Stimulated activated CD4-positive, alpha-beta T cell treated with anti-CD3 and anti-CD28 coated beads, Interleukin-2, amount 100 ng/mL, for 24 hours (primary cell): ENCODE measurements at regions not wholly inside any gene's neighbourhood (a gene's known extent, or its start where the extent isn't known, plus 50 kb on each side); places are given as distances from the start of the nearest gene placed in this dataset.
A peak's percentile ranks its signal among the peaks of the same experiment; 100 is the strongest.

Experiments
- DNase-seq, 2 donors: peaks; one replicate each; pipeline ENCODE4 v3.0.0-alpha.2; 2020

DNA sequence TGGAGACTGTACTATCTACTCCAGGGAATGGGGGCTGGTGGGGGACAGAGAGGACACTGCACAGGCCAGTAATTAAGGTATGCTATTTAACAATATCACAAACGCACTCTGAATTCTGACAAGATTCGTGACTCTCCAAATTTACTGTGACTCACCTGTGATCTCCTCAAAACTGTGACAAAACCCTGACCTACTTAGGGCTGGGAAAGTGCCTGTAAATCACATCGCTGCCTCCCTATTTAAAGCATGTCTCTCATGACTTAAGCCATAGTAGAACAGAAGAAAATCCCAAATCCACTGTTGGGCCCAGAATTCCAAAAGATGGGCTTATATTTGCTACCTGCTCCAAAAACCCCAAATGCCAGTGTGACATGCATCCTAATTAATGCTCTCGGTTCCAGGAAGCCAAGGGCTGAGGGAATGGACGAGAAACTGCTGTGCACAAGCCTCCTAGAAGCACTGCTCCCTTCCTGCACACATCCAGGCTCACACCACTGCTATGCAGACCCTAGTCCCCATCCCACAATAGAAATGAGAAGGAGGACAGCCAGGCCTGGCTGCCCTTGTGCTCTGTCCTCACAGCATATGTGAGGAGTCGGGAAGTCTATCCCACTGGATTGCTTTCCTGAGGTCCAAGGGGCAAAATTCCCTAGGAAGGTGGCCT, 187.7 kb upstream of the CHRNA7 start:
- no peak for DNase-seq

DNA sequence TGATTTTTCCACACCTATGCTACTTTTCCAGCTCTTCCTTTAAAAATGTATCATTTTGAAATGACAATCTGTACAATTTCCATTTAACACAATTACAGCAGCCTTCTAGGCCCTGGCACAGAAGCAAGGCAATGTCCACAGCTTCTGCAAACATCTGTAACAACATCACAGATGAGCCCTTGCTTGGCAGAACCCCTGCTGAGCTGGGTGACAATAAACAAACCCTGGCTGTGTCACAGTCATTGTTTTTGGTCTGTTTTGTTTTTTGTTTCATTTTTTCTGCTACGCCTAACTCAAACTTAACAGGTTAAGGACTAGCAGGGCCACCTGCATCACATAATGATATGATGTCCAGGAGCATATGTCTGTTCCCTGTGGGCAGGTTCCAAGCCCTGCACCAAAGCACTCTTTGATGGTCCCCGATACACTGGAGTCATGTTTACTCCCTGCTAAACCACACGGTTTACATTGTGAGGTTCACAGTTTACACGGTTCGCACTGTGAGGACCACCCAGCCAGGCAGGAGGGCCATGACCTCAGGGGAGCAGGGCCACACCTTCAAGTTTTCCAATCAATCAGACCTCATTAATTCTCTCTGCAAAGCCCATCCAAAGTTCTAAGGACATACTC, 186.8 kb upstream of the CHRNA7 start:
- DNase-seq = no peak

DNA sequence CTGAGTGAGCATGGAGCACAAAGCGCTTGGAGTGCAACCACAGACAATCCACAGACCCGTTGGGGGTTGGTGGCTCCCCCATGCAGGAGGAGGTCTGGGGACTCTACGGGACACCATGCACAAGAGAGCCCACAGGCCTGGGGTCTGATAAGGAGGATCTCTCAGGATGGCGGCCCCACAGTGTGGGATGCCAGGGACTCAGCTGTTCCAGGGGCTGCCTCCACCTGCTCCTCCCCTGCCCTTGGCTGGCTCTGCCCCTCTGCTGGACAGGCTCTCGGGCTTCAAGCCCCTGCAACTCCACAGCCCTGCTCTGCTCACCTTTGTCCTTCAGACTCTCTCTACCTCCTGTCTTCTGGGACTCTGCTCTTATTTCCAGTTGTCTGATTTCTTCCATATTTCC, 184.5 kb upstream of the CHRNA7 start:
- no peak for DNase-seq

DNA sequence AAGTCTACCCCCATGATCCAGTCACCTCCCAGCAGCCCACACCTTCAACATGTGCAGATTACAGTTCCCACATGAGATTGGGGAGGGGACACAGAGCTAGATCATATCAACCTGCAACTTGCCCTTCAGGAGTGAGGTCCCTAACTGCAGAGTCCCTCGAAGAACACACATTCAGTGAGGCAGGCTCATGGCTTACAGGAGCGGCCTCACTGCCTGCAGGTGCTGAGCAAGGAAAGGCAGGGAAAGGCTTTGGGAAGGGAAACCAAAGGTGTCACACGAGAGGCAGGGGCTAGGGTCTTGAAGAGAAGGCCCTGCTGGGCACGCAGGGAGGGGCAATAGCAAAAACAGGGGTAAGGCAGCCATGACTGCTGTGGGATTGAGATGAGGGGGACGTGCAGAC, 182.4 kb upstream of the CHRNA7 start:
- DNase-seq = no peak

DNA sequence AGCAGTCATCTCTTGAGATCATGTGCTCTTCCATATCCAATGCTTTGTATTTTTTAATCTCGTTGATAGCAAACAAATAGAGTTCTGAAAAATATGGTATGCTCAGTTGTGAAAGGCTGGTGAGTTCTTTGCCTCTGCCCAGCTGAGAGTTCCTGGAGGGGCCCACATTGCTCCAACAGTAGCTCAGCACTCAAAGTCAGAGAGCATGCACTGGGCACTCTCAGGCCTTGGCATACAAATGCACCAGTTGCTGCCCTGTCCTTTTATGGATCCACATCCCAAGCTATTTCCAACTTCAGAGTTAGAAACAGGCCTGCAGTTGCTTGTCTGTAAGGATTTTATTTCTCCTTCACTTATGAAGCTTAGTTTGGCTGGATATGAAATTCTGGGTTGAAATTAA, 181.7 kb upstream of the CHRNA7 start:
- DNase-seq = no peak

DNA sequence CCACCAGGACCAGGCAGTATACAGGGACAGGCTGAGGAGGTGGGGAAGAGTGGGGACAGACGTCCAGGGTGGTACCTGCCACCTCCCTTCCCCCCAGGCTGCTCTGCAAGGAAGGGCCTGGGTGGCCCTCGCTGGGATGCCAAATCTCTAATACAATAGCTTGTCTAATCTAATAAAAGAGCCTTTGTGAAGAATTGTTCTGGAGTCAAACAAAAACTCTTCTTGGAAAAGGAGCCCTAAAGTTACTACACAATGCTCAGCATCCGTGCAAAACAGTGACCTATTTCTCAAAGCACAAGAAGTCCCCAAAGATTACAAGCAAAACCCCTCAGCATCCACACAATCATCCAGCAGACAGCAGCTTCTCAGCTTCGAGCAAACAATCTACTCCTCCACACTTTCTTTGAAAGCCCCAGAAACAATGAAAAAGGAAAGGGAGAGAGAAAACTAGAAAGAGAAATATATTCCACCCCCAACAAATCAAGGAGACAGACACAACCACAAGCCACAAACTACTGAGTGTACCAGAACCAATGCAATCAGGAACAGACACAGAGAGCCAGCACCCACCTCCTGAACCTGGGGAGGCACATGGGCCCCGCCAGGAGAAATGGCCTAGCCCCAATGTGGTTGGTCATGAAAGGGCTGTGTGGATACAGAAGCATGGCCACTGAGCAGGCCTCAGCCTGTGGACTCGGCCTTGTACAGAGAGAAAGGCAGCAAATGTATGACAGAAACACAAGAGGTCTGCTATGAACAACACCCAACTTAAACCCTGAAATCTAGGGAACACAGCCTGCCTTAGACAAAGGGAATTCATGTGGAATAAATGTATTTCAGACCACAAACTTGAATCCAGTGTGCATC, 177.1 kb upstream of the CHRNA7 start:
- DNase-seq = no peak

DNA sequence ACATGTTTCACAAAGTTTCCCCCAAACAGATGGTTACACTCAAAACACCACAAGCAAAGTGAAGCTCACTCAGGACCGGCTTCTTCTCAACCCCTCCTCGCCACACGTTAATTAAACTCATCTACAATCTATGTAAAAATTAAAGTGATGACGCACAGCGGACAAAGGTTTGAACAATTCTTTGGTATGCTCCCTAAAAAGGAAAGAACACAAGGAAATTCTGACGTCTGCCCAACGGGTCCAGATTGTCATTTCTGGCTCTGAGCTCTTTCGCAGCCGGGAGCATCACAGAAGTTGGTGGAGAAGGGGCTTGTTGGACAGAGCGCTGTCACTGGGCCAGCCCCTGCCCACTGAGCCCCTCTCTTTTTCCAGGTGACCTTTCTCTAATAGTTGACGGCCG, 173.7 kb upstream of the CHRNA7 start:
- DNase-seq = no peak

DNA sequence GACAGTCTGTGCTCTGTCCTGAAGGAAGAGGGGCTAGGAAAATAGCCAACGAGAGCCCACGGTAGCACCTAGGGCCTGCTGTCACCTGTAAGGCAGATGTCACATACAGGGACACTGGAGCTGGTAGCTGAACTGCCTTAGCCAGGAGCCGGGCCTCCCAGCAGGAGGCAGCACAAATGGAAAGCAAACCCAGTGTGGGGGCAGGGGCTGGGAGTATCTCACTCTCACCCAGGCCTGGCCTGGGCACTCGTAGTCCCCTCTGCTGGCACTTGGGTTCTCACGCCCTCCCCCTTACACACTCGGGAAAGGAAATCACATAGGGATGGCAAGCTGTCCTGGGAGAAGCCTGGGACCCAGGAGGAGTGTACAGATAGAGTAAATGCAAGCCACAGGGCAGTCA, 173.1 kb upstream of the CHRNA7 start:
- no peak for DNase-seq

DNA sequence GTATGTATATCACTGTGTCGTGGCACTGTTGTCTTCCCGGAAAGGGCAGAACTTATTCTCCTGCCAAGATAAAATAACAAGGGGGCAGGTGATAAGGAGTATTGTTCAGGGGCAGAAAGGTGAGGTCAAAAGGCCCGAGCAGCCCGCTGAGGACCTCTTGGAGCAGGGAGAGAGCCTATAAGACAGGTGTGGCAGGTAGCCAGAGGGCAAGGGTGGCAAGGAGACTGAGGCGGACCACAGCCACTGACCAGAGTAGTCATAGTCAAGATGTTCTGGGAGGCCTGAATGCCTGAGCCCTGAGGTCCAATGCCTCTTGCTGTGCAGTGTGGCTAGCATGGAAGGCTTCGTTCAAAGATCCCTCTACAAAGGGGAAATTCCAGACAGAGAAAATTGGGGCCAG, 172.3 kb upstream of the CHRNA7 start:
- no peak for DNase-seq

DNA sequence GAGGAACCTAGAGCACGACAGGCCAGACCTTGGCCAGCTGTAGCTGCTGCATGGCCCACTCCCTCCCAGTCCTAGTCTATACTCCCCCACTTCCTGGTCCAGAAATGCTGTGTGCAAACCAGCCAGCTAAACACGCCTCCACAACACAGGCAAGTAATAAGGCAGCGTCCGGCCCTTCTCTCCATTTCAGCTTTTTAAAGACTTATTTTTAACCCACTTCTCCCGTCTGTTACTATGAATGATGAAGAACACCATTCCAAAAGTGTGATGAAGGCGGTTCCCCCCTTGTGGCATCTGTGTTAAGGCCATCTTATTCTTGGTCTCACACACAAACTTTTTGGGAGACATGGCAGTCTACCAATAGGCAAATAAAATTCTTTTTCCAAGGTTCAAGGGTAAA, 164.1 kb upstream of the CHRNA7 start:
- DNase-seq = no peak

DNA sequence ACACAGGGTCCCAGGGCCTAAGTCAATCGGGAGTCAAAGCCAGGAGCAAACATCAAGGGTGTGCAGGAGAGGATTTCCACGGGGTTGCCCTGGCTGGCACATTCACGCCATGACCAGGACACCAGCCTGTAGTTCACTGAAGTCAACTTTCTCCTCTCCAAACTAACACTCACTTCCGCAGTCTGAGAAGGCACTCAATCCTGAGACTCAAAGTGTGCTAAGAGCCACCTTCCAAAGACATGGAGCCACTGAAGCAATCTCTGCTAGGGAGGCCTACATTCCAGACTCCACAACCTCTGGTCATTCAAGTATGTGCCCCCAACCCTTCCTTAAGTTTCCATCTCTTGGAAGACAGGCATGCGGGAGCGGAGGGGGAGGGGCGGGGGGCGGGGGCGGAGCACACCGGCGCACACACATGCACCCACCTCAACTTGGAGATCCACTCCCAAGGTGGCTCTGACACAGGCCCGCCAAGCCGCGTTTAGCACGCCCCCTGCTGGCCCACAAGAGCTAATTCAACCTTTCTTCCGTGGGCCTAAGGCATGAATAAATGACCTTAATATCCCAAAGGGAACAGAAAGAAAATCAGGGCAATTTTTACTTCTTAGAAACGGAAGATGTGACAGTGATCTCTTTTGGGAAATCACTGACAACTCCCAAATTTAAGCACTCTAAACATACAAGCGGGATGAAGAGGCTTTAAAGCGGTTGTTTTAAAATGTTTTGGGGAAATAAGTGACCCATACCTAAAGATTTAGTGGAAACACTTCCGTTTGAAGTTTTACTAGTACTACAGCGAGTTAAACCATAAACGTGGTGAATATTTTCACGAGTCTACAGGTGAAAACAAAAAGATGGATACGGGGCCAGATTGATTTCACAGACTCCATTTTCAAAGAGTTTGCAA, 162.5 kb upstream of the CHRNA7 start:
- peak; percentile 68 to 71 for DNase-seq

DNA sequence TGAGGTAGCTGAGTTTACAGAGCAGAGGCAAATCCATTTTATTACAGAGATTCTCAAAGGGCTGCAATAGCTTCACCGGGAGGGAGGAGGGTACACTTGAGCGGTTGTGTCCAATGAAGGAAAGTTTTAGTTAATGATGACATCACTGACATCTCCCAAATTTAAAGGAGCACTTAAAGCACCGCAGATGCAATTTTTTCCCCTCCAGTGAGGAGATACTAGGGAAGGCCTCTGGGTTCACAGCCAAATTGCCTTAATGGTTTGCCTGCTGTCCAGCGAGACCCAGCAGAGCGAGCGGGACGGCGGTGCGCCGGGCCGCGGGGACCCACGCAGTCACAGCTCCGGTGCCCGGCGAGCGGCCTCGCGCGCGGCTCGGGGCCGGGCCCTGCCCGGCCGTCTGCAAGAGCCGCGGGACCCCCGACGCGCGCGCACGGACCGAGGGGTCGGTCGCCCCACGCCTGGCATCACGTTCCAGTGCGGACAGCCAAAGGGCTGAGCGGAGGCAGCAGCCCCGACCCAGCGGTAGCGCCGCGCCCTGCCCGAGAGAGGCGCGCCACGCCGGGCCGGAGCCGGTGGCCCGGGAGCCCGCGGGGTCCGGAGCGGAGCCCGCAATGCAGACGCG, 160.5 kb upstream of the CHRNA7 start:
- no peak for DNase-seq

DNA sequence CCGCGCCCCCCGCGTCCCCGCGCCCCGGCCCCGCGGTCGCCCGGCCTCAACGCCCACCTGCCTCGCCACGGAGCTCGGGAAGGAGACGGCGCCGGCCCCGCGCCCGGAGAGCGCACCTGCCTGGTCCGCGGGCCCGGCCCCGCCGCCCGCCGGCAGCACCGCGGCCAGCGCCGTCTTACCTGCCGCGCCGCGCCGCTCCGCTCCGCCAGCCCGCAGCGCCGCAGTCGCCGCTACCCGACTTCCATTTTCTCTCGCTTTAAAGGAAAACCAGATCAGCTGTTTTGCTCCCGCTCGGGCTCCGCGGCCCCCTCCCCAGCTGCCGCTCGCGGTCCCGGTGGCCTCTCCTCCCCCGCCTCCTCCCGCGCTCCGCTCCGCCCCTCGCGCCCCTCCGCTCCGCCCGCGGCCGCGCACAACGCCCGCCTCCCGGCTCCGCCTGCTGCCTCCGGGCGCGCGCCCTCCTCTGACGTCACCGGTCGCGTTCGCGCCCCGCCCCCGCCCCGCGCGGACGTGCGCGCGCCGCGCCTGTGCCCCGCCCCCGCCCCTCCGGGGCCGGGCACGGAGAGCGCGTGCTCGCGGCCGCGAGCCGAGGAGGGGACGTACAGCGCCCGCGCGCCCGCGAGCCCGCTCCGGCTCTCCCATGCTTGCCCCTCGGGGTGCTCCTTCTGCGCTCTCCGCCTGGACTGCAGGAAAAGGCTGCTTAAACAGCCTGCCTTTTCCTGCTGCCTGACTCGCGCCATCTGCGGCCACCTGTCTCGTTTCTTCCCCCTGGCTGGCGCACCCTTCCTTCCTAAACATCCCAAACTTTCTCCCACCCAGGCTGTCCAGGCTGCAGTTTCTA, 159.8 kb upstream of the CHRNA7 start, which contains the start of gene OTUD7A:
Gene OTUD7A (minus strand): TSS at position 346 of the 838 bp plus-strand sequence.
- peak; percentile 83 to 86 for DNase-seq

DNA sequence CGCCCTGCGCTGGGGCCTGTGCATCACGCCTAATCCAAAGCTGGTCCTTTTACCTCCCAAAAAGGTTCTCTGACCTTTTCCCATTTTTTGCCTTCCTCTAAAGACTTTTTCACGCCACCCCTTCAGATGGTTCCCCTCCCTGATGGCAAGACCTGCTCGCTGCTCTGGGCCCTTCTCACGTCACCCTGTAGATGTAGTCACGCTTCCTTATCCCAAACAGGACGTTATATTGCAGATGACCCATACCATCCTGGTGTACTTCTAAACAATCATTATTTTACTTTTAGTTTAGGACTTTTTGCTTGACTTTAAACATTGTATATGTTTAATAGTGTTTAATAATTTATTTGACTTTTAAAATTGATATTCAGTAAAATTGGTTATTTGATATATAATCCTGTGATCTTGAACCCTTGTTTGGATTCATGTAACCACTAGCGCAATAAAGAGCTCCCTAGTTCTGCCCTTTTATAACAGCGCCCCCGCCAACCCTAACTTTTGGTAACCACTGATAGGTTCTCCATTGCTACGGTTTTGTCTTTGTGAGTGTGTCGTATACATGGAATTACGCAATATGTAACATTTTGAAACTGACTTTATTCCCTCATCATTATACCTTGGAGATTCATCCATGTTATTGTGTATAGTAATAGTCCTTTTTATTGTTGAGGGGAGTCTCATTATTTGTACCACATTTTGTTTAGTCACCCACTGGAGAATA, 159.0 kb upstream of the CHRNA7 start:
- DNase-seq = peak in 1 of 2 donors; percentile 22

DNA sequence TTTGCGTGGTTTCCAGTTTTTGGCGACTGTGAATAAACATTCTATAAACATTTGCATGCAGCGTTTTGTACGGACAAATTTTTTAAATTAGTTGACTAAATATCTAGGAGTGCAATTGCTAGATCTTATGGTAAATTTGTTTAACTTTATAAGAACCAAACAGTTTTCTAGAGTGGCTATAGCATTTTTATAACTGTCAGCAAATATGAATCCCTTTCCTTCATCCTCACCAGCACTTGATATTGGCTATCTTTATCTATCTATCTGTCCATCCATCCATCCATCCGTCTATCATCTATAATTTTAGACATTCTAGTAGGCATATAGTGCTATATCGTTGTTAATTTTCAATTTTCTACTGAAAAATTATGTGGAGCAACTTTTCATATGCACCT, 158.4 kb upstream of the CHRNA7 start:
- no peak for DNase-seq

DNA sequence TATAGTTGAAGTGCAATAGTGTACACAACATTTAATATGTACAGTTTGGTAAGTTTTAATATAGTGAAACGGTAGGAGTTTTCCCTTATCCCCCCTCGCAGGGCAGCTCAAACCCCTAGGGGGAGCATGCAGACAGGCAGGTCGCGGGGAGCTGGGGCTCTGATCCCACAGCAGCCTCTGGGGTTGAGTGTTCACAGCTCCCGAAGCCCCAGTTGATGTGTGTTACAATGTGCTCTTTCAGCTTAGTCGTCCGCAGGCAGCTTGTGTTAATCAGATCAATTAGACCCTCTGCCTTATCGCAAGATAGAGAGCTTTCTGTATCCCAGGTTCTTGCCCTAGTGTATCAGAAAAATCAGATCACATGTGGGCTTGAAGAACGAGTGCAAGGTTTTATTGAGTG, 143.1 kb upstream of the CHRNA7 start:
- no peak for DNase-seq

DNA sequence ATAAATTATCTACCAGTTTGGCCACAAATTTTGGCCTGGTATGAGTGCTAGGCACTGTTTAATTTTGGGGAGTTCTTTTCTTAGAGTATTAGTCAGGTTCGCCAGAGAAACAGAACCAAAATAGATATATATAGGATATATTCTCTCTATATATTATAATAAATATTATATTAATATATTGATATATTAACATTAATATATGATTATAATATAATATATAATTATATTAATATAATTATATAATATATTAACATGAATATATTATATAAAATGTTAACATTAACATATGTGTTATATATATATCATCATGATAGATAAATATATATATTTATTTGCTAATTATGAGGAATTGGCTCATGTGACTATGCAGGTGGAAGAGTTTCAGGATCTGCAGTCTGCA, 137.8 kb upstream of the CHRNA7 start:
- DNase-seq = no peak

DNA sequence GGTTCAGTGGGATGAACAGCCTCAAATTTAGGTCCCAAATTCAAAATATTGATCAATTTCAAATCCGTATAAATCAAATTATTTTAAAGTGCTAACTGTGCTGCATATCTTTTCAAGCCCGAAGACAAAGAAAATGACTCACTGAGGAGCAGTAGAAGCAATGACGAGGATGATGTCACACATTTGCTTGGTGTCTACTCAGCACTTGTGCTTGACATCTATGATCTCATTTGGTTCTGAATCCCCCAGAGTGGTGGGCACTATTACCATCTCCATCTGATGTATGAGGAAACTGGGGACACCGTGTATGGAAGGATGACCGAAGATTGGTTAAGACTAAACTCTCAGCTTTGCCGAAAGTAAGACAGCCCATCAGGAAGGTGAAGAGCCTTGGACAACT, 136.5 kb upstream of the CHRNA7 start:
- no peak for DNase-seq

DNA sequence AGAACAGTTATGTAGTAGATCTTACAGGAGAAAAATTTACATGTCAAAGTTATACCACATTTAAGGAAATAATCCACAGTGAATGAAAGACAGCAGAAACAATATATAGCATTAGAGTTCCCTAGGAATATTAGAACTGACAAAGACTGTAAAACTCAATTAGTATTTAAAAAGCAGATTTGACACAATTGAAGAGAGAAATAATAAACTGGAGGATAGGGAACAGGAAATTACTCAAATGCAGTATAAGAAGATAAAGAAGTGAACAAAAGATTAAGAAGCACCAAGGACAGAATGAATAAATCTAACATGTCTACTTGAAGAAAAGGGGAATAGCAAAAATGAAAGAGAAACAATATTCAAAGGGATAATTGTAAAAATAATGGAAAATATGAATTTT, 132.6 kb upstream of the CHRNA7 start:
- no peak for DNase-seq

DNA sequence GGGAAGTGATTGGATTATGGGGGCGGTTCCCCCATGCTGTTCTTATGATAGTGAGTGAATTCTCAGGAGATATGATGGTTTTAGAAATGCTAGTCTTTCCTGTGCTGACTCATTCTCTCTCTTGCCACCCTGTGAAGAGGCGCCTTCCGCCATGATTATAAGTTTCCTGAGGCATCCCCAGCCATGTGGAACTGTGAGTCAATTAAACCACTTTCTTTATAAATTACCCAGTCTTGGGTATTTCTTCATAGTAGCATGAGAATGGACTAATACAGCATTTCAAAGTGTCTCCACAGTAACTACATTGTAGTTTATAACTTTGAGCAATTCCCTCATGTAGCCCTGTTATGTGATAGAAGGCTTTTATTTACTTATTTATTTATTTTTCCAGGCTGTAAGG, 128.8 kb upstream of the CHRNA7 start:
- no peak for DNase-seq

DNA sequence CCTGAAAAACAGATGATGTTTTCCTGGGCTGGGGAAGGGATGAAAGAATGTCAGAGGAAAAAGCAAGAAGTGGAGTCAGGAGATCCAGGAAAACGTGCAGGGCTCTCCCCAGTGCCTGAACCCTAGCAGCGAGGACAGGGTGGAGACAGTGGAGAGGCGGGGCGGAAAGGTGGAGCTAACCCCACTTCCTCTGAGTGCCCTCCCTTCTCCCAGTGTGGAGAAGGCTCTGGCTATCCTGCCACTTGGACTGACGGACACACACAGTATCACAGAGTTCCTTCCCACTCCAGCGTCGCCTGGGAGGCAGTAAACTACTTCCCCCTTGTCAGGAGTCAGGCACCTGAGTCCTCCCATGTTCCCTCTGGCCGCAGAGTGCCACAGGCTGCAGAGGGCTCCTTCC, 125.3 kb upstream of the CHRNA7 start:
- DNase-seq = no peak
